NCI-H2196 (cell line): ENCODE measurements at regions not wholly inside any gene's neighbourhood (a gene's known extent, or its start where the extent isn't known, plus 50 kb on each side); places are given as distances from the start of the nearest gene placed in this dataset.

Experiments used
- DNase-seq: peaks from one replicate; lab custom pipeline; 2025; ENCODE audit not compliant: unreplicated experiment; lab: John Stamatoyannopoulos, UW

DNA sequence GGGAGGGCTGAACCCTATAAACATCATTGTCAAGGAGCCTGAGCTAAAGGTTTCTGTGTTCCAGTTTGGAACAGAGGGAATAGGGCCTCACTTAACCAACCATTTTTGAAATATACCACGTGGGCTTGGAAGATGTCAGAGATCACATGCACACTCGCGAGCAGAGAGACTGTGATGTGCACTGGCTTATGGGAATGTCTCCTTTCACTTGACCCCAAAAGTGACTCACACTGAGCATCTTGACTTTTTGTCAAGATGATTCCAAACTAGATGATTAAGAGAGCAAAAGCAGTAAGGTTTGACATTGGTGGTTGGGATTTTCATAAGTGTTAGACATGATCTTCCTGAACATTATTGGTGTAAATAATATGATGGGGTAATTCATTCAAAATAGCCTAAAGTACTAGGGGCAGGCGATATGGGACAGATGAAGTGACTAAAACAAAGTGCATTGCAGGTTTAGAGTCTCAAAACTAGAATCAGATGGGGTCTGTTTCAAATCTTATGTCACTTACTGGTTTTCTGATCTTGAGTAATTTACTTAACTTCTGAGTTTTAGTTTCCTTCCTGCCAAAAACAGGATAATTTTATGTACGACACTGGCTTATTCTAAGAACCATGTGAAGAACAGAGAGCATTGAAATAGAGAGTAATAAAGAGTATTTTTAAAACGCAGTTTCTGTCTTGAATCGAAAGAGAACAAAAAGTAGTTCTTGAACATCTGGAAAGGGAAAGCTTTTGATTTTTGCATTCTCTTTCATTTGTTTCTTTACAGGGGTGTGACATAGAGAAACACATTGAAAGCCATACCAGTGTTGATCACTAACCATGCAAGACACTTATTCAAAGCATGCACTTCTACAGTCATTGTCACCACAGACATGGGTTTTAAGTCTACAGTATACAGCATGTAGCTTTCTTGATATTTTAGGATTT is 383.0 kb downstream of the DIRAS2 start:
- DNase-seq = no peak

DNA sequence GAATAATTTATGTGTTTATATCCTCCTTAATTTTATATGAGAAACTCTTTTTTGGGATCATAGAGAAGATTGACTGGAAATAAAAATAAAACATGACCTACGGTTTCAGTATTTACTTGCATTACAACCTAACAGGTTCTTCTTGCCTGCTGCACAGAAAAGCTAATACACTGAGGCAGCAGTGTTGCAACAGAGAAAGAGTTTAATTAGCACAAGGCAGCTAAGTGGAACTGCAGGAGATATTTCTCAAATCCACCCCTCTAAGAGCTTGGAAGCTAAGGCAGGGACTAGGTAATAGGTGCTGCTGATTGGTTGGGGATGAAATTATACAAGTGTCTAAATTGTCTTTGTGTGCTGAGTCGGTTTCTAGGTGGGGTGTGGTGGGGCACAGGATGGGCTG is 380.9 kb downstream of the DIRAS2 start:
- no peak for DNase-seq

DNA sequence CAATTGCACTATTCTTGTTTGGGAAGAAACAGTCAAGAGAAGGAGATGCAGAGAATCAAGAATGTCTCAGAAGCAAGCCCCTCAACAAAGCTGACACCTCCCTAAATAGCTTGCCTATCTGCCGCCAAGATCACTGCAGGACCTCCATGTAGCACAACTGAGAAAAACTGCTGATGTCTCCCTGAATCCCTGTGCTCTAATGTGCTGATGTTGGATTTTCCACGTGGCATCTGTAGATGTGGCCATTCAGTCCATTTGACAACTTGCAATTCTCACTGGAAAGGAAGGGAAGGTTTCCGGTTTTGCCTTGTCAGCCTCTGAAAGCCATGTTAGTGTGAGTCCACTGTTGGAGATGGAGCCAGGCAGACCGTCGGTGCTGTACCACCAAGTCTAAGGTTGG is 374.0 kb downstream of the DIRAS2 start:
- DNase-seq = no peak

DNA sequence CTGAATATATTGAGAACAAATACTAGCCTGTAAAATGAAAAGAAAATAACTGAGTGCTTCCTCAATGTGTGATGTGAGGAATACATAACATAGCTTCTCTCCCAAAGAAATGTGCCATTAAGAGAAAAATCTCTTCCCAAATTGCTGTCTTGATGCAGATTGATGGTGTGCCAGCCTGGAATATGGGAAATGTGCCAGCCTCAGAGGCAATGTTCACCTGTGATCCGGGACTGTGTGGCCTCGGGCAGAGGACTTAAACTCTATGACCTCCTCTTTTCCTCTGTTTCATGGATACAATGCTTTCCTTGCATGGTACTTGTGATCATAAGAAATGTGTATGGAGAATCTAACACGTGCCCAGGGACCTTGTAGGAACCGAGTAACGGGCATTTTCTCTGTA is 370.9 kb downstream of the DIRAS2 start:
- DNase-seq = no peak

DNA sequence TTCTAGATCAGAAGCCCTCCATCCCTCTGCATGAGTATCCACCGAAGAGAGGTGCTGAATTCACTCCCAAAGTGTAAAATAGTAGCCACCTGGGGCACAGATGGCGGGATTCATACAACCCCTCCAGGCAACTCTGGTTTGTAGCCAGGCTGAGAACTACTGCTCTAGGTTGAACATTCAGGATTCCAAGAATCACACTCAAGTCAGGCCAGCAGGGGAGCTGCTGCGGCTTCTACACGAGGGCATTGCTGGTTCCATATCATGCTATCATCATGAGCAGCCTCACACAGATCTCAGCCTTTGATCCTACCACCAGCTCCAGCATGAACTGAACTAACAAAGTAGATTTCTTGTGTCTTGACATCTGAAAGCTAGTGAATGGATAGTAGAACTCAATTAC is 367.9 kb downstream of the DIRAS2 start:
- no peak for DNase-seq

DNA sequence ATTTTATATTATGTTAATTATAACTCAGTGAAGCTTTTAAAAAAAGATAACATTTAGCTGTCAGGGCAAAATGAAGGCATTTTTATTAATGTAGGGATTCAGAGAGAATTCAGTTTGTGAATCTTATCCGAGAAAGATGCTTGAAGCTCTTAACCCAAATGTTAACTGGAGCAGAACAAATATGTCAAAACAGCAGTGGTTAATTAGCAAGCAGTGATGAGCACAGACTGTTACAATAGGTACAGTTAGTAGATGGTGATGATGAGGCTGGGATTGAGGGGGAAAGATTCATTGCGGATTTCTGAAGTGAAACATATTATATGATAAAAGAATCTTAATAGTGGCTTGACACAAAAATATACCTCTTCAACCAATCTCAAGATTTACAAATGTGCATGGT is 356.7 kb downstream of the DIRAS2 start:
- no peak for DNase-seq

DNA sequence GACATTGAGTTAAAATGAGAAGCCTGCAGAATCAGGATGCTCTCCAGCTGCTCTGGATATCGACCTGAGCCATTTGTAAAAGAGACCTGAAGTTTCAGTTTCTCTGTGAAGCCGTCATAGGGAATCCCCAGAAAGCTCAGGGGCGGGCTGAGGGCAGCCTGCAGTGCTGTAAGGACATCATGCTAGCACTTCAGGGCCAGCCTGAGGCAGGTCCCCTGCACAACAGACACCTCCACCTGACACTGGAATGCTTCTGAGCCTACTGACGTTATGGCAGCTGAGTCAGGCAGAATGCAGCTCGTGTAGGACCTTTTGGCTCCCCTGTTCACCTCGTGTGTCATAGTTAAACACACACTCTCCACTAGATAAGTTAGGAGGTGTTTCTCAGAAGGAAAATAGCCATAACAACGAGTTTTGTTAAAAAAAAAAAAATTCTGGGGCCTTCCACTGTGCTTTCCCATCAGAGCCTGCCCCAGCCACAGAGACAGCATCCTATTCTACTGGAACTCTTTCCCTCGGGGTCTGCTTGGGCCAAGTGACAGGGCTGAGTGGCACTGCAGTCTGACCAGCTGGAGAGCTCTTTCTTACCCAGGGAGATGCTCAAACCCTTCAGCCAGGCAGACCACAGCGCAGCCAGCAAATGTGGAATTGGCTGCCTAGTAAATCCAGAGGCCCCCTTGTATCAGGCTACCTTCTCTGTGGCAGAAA is 354.9 kb downstream of the DIRAS2 start:
- DNase-seq = no peak

DNA sequence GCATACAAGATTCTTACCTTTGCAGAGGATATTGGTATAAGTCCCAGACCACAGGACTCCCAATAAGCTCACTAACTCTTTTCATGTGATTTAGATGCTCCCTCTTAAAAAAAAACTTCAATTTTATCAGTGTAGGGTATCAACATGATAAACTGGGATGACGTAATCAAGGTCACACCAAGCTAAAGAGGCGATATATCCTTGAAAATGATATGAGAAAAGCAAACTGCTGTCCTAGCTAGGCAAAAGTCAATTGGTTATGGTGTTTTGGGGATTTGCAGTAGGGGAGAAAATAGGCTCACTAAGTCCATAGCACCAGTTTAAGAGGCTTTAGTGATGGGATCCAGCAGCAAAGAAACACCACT is 354.4 kb downstream of the DIRAS2 start:
- DNase-seq = no peak

DNA sequence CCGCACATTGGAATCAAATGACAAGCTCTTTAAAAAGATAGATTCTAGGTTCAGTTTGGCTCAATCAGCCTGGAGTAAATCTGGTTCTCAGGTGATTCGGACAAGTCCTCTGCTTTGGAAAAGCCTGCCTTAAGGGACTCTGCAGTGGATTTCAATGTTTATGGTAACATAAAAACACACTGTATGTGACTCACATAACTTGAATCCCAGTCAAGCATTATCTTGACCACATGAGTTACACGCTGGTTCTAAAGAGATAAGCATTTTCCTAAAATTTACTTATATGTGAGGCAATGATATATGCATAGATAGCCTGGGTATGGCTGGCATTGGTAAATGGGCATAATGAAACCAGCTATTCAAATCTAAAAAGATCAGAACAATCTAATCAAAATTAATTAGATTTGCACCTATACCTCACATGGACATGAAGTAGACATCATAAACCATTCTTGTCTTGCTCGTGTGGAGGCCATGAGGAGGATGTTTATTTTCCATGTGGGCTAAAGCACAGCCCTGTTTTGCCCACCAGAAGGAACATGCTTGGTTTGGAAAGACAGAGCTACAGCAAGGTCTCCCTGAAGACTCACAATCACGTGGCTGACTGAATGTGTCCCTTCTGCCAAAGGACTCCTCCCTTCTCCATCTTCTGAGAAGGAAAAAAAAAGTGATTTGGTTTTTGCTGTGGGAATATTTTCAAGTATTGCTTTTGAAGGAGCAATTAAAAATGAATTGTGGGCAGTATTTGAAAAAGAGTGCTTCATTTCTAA is 351.7 kb downstream of the DIRAS2 start:
- no peak for DNase-seq

DNA sequence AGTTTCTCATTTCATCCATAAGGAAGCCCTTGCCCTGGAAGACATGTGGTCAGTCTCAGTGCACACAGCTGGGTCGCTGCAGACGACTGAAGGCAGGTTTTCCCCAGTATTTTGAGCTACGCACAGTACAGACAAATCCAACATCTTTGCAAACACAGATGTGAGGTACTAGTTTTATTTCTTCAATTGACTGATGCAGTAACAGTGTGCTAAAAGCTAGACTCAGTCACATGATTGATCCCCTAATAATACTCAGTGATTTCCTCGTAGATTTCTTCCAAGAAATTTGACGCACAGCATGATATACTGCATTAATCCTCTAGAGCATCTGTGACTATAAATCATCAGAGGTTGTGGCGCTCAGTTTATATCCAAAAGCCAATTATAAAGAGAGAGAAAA is 346.1 kb downstream of the DIRAS2 start:
- DNase-seq = no peak

DNA sequence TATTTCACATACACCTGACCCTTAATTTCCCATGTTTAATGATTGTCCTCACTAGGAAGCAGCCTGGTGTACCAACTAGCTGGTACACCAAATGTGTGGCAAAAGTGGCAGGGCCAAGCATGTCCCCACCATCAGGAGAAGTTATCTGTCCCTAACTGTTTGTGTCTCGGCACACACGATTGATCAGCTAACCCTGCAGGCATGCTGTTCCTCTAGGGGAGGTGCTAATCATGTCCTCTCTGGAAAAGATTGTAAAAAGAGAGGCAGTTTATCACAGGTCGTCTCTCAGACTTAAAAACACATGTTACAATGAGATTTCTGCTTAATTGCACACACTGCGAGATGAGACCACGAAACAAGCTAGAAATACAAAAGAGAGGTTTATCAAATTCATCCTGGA is 342.7 kb downstream of the DIRAS2 start:
- DNase-seq = no peak

DNA sequence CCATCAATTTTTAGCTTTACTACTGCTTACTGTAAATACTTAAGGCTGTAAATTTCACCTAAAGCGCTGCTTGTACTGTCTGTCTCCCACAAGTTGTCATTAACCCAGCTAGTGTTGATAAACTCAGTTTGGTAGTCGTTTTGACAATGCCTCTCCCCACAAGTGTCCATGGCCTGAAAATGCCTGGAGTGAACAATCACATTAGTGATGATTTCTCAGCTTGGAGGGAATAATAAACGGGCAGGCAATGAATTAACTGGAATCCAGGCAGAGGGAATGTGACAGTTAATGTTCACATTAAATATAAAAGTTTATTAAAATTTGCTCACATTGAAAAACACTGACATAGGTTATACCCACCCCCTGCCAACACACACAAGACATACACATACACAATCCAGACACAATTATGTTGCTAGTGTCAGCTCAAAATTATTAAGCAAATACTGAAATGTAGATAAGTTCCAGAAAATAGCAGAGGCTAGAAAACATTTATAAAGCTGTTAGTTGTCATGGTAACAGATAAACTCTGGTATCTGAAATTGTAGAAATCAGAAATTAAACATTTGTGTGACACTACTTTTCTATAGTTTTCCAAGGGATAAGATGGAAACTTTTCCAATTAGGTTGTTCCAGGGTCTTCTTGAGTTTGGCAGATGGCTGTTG is 341.9 kb downstream of the DIRAS2 start:
- DNase-seq = no peak

DNA sequence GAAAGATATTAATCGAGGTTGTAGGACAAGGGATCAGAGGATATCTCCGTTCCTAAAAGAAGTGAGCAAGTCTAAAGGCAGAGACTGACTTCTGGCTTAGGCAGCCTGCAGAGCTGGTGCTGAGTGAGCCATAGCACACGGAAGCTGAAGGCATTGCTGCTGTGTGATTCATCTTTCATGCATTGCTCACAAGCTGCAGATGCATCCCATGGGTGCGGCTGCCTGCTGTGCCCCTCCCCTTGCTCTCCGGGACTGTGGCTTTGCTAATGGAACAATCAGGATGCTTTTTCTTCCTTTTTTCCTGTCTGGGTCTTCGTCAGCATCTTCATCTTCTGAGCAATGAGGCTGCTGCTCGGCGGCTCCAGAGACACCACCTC is 341.4 kb downstream of the DIRAS2 start:
- no peak for DNase-seq

DNA sequence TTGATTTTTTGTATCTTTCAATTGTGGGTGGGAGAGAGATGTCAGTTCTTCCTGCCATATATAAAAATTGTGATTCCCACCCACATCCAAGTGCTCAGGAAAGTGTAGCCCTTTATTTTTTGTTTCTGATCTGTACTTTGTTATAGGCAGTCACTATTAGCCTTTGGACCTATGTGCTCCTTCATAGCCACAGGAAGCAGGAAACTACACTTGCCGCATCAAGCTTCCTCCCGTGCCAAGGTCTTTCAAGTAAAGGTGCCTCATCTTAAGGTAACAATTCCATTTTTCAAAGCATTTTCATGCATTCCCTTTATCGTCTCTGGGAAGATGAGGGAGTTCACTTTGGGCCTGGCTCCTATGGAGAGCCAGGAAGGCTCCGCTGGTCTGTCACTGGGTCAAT is 339.0 kb downstream of the DIRAS2 start:
- no peak for DNase-seq

DNA sequence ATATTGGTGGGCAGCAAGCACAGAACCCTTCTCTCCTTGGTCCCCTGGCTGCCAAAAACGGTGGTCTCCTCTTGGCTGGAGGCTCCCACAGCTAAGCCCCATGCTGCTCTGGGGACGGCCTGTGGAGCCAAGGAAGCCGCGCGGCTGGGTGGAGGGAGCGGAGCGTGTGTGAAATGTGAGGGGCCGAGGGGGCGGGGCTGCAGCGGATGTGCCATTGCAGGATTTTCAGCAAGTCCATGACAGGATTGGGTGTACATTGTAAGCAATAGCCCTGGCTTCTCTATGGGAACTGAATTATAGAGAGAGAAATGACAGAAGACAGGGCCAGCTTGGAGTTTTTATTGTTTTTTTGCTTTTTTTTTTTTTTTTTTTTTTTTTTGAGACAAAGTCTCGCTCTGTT is 336.5 kb downstream of the DIRAS2 start:
- DNase-seq = no peak

DNA sequence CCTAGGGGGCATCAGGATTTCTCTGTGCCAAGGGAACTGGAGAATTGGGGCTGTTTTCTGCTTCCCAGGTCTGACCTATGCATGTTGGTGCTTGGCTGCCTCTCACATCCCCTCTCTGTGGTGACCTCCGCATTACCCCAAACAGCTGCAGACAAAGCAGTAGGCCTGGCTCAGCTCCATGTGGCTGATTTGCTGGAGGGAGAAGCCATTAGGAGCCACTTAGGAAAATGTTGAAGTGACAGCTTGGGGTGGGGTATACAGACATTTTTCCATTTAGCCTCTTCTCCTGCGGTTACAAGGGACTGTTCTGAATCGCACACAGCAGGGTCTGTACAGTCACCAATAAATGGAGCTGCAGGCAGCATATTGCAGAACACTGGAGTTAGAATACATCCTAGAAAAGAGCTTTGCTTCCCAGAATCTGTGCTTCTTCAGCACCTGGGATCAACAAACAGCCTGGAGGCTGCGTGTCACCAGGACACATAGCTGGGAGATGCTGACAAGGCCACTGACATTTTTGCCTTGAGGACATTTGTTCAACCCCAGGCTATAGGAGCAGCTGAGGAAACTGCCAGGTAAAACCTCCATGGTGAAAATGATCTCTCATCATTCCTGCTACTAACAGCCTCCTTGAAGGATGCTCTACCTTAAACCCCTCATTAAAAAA is 335.3 kb downstream of the DIRAS2 start:
- no peak for DNase-seq

DNA sequence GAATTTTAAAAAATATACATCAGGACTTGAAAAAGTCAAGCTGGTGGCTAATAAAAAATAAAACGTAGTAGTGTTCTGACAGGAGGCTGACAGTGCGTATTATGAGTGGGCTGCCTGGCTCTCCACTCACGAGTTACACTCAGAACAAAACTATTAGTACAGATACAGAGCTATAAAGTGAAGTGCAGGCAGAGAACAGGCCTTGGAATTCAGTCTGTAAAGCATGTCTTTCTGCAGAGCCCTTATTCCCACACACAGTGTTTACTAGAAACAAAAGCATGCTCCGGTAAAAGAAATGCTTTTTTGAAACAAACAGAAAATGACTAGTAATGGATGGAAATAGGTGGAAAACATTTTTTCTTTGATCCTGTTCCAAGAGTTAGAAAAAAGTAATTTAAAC is 334.7 kb downstream of the DIRAS2 start:
- no peak for DNase-seq

DNA sequence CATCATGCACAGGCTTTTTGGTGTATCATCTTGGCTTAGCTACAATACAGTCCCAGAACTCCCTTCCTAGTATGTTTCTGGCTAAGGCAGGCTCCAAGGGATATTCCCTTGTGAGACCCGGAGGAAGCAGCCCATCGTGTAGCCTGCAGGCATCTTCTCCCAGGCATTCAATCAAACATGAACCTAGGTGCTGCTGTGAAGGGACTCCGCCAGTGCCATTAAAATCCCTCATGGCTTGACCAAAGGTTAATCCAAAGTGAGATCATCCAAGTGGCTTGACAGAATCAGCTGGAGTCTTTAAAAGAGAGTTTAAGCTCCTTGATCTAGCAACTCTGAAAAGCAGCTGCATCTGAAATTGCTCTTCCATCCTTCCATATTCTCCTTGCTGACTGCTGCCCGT is 333.9 kb downstream of the DIRAS2 start:
- no peak for DNase-seq

DNA sequence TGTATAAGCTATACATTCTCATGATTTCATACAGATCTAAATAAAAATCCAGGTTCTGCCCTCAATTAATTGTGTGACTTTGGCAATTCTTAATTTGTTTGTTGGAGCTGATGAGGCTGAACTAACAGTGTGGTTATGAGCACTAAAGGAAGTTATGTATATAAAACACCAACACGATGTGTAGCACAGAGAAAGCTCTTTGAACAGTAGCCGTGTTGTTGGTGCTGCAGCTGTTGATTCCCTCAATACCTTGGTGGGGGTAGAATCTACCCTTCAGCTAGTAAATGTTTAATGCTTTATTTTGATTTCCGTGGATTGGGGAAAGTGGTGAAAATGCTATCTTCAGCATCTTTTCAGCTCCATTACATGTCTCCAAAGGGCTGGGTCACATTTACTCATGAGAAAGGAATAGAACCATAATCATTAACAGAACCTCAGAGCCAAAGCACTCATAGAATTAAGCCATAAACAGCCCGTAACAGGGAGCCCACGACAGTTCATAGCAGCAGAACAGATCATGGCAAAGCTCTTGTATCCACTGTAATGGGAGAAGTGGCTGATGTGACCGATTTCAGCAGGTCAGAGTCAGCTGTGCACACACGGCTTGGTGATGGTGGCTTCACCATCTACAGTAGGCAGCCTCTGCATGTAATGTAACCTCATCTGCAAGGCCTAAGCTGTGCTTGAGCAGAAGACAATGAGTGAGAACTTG is 332.7 kb downstream of the DIRAS2 start:
- no peak for DNase-seq

DNA sequence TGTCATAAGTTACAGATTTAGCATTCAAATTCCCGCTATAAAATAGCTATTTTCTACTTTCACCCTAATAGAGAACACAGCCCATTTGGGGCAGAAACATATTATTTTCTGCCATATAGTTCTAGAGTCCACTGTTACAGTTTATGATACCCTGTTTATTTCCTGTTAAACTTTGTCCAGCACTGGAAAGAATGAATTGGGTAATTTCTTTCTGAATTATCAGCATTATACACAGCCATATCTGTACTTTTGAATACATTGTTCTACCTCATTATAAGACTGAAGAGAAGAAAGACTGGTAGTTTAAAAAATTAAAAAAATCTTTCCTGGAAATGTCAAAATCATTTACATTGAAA is 332.1 kb downstream of the DIRAS2 start:
- no peak for DNase-seq
